Smooth muscle cell of the brain vasculature (primary cell): ENCODE measurements at regions not wholly inside any gene's neighbourhood (a gene's known extent, or its start where the extent isn't known, plus 50 kb on each side); places are given as distances from the start of the nearest gene placed in this dataset.
"Not testable (repeated sequence)": the region's sequence is repeated elsewhere in the genome, so short reads cannot be mapped to it uniquely, and the experiment has no call there.

Experiments
- DNase-seq: peaks from one replicate; pipeline ENCODE4 v3.0.0-alpha.2; 2012; ENCODE audit warnings: low read depth, low spot score

- not testable (repeated sequence) for DNase-seq
Measured at GRCh38 chr5:103377638-103378037, 119.1 kb downstream of the MACIR start.

DNA sequence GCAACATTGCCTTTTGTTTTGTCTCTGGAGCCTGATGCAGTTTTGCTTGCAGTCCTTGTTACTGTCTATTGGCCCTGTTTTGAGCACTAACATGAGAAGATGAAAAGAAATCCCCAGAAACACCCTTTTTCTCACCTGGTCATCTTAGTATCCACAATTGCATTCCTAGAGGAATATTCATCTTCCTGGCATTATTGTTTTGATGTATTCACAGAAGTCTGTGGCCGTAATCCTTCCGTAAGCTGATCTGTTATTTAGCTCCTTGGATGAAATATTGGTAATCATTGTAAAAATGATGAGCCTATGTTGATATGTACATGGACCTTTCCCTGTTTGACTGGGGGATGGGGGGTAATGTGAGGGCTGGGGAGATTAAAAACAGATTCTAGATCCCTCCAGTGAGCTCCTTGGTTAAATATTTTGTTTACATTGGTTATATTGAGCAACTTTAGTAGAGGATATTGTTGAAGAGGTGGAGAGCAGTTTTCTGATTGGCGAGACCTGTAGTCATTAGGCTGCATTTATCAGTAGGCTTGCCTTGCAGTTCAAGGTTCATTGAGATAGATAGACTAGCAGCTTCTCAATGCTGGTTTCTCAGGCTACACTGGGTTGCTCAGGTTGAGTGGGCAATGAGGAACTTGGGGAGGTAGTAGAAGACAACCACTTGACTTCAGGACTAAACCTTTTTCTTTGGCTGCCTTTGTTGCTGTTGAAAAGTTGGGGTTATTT is 117.5 kb downstream of the MACIR start:
- DNase-seq: no peak

DNA sequence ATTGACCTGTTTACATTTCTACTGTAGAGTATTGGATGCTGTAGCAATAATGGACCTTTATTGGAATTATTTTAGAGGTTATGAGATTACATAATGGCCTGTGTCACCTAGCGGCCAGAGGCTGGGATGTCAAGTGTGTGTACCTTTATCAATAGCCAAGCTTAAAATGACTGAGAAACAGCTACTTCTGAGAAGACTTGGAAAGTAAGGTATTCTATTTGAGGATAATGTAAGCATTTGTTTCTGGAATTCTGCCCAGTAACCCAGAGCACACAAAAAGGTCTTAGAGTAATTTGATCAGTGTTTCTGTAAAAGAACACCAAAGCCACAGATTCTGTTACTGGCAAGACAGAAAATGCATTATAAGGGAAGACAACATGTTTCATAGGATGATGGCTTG is 116.8 kb downstream of the MACIR start:
- DNase-seq: peak; percentile 61

DNA sequence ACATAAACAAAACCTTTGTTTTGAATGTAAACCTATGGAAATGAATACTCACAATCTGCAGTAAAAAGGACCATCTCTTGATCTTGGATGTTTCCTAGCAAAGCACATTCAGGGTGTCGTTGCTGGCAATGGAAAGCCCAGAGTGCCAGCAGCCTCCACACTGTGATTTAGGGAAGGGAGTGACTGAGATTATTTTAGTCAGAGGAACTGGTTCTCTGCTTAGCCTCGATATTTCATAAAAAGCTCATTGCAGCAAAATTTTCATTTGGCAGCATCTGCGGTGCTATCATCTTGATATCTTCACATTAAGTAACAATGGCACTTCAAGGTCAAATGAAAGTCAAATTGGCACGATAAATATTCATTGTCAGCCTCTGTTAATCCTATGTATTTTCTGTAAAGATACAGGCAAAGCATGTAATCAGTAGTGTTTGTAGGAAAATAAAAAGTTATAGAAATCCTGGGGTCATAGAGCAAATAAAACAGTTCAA is 116.0 kb downstream of the MACIR start:
- DNase-seq: no peak

DNA sequence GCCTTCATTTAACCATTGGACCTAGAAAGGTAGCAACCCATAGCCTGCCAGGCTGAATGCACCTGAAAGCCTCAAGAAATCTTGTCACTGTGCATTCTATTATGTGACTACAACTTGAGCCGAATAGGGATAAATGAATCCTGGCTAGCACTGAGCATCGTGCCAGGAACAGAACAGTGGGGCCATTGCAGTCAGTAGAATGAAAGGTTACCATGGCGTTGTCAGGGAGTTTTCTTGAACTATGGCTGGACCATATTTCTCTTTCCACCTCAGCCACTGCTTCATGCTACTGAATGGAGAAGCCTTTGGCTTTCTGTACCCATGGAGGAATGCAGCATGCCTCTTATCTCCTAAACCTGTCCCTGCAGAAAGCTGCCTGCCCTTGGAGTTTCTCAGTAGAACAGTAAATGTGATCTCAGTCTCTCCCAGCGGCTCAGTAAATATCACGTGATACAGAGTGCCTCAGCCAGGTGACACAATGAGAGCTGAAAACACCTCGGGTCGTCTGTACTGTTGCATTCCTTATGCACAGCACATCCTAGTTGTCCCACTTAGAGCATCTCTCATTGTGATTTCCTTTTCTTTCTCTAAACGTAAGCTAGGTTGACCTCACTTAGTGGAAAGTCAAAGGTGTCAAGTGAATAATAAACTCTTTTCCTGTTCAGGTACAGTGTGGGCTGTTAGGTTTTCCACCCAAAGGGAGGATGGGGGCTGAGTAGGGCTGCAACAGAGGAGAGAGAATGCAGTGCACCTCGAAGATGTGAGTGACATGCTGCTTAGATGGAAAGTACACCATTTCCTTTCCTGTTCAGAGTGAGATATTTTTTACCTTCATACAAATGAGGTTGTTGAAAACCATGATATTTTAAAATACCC is 115.3 kb downstream of the MACIR start:
- no peak for DNase-seq

- no peak for DNase-seq
Measured at GRCh38 chr5:103371046-103371607, 112.6 kb downstream of the MACIR start.

DNA sequence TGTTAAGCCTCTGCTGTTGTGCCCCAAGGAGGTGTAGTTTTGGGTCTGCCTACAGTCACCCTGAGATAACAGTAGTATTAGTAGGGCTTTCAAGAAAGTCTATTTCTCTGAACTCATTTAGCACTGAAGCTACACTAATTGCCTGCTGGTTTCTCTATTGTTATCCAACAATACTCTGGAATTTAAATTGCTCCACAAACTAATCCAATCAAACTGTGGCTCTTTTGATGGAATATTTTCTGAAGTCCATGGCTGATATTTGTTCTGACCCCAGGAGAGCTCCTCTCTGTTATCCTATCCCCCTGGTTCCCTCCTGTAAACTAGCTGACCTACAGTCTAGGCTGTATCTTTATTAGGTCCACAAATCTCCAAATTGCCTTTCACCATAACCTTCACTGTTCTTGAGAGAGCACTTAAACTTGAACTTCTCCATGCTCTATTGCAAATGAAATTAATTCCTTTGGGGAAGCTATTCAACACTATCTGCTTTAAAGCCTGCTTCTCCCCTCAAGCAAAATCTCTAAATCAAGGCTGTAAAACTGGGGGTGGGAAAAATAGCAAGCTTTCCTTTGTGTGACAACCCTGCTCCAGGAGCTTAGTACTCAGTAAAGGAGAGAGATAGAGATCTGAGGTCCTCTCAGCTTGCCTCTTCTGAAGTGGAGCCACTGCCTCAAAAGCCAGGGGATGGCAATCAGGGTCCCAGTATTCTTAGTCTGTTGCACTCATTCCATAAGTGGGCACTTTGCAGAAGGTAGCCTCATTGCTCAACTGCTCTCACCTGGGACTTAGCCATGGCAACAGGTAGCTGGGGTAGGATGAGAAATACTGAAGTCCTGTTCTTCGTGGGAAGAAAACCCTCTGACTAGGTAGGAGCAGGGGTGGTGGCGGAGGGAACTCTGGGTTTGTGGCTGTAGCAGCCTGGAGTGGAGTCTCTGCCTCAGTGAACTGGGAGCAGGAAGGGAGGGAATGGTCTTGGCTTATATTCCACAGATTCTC is 110.9 kb downstream of the MACIR start:
- no peak for DNase-seq

GRCh38 chr5:103367702-103368101 is 109.1 kb downstream of the MACIR start:
- DNase-seq: no peak

- DNase-seq: no peak
Measured at GRCh38 chr5:103366918-103367549, 108.5 kb downstream of the MACIR start.

DNA sequence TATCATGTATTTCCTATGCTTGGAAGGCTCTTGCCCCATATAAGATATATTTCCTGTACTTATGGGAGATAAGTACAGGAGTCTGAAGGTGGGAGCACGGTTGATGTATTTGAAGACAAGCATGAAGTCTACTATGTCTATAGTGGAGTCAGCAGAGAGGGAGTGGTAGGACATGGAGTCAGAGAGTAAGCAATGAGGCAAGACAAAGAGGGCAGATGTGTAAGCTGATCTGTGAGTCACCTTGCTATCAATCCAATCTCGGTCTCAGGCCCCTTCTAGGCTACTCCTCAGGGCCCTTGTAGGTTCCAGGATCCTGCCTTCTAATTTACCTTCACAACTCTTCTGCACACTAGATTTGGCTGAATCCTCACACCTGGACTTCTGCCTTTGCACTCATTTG is 105.5 kb downstream of the MACIR start:
- DNase-seq: no peak

- no peak for DNase-seq
Measured at GRCh38 chr5:103362211-103362610, 103.6 kb downstream of the MACIR start.

DNA sequence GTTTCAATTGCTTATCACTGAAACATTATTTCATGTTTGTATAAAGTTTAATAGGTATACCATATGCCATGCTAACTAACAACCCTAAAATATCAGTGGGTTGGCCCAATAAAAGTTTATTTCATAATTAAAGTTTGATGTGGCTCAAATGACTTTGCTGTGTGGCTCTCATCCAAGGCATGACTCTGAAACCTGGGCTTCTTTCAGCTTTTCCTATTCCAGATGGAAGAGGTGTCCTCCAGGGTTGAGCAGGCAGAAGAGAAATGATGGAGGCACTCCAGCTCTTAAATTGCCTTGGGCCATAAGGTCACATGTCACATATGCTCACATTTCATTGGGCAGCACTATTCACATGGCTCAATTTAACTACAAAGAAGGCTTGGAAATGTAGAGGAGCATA is 101.9 kb downstream of the MACIR start:
- DNase-seq: no peak

DNA sequence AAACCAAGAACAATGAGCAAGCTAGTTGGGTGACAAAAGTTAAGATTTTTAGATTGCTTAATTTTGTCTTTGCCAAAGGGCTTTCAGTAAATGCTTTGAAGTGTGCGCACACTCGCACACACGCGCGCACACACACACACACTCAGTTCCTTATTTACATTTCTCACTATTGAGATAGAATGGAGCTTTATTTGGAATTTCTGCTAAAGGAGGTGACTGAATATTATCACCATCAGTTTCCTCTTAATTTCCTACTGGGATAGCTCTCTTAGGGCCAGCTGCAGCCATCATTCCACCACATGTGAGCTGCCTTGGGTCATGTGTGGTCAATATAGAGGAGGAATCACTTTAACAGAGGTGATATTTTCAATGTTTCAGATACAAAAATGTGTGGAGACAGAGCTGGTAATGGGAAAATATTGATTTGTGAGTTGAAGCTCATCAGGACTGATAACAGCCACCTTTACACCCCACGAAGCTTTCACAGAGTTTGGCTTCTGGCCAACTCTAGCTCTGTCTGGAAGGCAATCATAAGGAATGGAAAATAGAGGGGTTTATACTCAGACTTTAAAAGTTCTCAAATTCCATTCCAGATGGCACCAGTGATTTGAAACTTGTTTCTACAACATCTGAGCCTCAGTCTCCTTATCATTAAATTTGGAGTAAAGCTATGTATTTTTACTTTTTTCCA is 99.9 kb downstream of the MACIR start:
- no peak for DNase-seq

- no peak for DNase-seq
Measured at GRCh38 chr5:103357636-103358035, 99.1 kb downstream of the MACIR start.

DNA sequence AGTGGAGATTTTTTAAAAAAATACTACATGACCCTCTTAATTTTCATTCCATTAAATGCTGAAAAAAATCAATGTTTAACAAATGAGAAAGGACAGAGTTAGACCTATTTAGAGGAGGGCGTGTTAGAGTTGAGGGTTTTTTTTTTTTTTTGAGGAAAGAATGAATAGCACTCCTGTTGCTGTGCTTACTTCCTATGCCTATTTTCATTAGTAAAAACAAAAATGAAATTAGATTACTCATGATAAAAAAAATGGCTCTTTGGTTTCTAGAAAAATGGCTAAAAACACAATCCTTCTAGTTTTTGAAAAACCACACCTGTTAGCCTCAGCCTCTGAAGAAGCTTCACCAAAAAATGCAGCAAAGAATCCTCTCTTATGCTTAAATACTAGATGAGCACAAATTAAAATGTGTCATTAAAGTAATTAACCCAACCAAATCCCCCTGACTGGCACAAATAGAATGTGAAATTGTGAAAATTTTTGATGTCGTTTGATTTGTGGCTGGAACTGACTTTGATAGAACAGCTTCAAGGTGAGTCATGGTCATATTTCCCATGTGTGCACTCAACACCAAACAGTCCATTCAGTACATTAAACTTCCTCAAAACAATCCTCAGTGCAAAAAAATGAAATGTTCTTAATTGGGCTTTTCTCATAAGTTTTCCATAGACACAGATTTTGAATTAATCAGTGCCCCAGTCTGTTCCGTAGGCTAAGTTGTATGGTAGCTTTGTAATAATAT is 98.0 kb downstream of the MACIR start:
- no peak for DNase-seq

GRCh38 chr5:103355579-103355978 is 97.0 kb downstream of the MACIR start:
- no peak for DNase-seq

DNA sequence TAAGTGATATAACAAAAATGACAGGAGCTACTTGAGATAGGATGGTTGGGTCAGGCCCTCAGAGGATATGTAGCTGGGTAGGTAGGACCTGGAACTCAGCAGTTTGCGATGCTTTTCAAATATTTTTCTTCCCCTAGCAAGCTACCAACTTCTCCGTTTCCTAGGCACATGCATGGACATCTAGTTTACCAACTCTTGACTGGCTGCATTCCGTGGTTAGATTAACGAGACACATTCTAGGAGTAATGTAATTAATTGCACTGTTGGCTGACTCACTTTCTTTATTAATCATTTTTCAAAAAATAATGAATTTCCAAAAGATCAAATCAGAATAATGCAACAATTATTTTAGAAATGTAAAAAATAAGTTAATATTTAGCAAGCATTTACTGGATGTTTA is 95.9 kb downstream of the MACIR start:
- no peak for DNase-seq

DNA sequence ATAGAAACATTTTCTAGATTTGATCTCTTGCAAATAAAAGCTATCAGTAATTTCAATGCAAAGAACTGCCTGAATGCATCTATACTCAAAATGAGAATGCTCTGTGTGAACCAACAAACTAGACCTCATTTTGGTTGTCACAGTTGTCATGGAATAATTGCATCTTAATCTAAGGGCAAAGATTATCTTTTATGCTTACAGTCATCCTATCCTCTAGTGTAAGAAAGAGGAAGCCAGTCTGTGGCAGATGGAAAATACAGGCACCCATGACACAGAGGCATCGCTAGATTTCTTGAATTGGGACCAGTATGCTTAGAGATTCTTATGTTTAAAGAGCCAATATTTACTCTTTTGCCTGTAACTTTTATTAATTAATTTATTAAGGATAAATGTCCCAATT is 95.0 kb downstream of the MACIR start:
- no peak for DNase-seq

GRCh38 chr5:103347716-103348423 is 89.3 kb downstream of the MACIR start:
- no peak for DNase-seq
